DOHH2 (cell line): ENCODE measurements at regions not wholly inside any gene's neighbourhood (a gene's known extent, or its start where the extent isn't known, plus 50 kb on each side); places are given as distances from the start of the nearest gene placed in this dataset.
A peak's percentile ranks its signal among the peaks of the same experiment; 100 is the strongest.

Experiments used
- H3F3A ChIP-seq: fragments of 200-600 bp; sonication (generic), shearing (Covaris generic); 2 replicates; pipeline ENCODE4 v1.6.0; 2016; ENCODE audit warnings: antibody characterized with exemption, mild to moderate bottlenecking; ENCODE audit not compliant: control insufficient read depth, insufficient read depth
- H3K27ac ChIP-seq: fragments of 200-600 bp; sonication (generic); 2 replicates; pipeline ENCODE4 v1.5.1; 2014; ENCODE audit warnings: low read depth, mild to moderate bottlenecking, low read length, moderate library complexity
- H3K27me3 ChIP-seq: fragments of 200-600 bp; sonication (generic); 2 replicates; pipeline ENCODE4 v1.6.1; 2014; ENCODE audit warnings: mild to moderate bottlenecking, low read length, mixed read lengths; ENCODE audit not compliant: control insufficient read depth
- H3K36me3 ChIP-seq: fragments of 200-600 bp; sonication (generic); 2 replicates; pipeline ENCODE4 v1.6.1; 2014; ENCODE audit warnings: mild to moderate bottlenecking, low read length, moderate library complexity, mixed read lengths; ENCODE audit not compliant: control insufficient read depth
- H3K4me1 ChIP-seq: fragments of 200-600 bp; sonication (generic); 2 replicates; pipeline ENCODE4 v1.6.1; 2014; ENCODE audit warnings: mild to moderate bottlenecking, low read length, mixed read lengths; ENCODE audit not compliant: control insufficient read depth
- H3K4me2 ChIP-seq: fragments of 200-600 bp; sonication (generic); 2 replicates; pipeline ENCODE4 v1.6.0; 2014; ENCODE audit warnings: mild to moderate bottlenecking, low read length, moderate library complexity
- H3K4me3 ChIP-seq: fragments of 200-600 bp; sonication (generic); 2 replicates; pipeline ENCODE4 v1.5.1; 2014; ENCODE audit warnings: mild to moderate bottlenecking, low read length, mixed read lengths
- H3K79me2 ChIP-seq: fragments of 200-600 bp; sonication (generic); 2 replicates; pipeline ENCODE4 v1.6.1; 2014; ENCODE audit warnings: mild to moderate bottlenecking, low read length, mixed read lengths; ENCODE audit not compliant: control insufficient read depth
- H3K9me2 ChIP-seq: fragments of 200-600 bp; sonication (generic); replicated peaks from 2 replicates; pipeline ENCODE4 v1.6.1; 2014; ENCODE audit warnings: mild to moderate bottlenecking, low read length, mixed read lengths; ENCODE audit not compliant: control insufficient read depth
- H3K9me3 ChIP-seq: fragments of 200-600 bp; sonication (generic); 2 replicates; pipeline ENCODE4 v1.6.1; 2014; ENCODE audit warnings: antibody characterized with exemption, low read length, mixed read lengths; ENCODE audit not compliant: control insufficient read depth, insufficient read depth
- H4K20me1 ChIP-seq: fragments of 200-600 bp; sonication (generic); 2 replicates; pipeline ENCODE4 v1.6.0; 2014; ENCODE audit warnings: low read depth, mild to moderate bottlenecking, antibody characterized with exemption, low read length, moderate library complexity; ENCODE audit not compliant: control insufficient read depth, insufficient read depth
- EZH2phosphoT487 ChIP-seq: fragments of 200-600 bp; sonication (generic); IDR thresholded peaks from 2 replicates; pipeline ENCODE4 v1.6.1; 2017; ENCODE audit warnings: borderline replicate concordance, mild to moderate bottlenecking, antibody characterized with exemption, low read length, moderate library complexity, mixed read lengths
- TF ChIP-seq, protein P1 (sequence below): fragments of 200-600 bp; sonication (generic); IDR thresholded peaks from one replicate; pipeline ENCODE4 v1.5.1; 2014; ENCODE audit warnings: antibody characterized with exemption, mild to moderate bottlenecking, low read depth, low read length; ENCODE audit not compliant: poor library complexity, severe bottlenecking

DNA sequence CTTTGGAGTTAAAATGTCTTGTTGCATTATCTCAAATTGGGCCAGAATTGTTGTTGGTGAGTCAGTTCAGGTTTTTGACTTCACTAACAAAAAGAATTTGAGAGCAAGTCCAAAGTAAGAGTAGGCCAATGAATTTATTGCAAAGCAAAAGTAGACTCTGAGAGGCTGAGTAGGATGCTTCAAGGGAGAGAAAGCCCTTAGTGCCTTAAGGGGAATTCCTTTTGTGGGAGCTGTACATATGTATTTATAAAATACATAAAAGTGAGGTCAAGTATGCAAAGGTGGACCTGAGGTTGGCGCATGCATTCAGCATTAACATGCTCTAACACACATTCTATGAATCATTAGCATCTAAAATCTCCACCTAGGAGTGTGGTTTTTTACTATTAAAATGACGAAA lies 565.4 kb downstream of the GRXCR1 start:
- H3F3A ChIP-seq, result no peaks in the 10 kb centered on the region
- no peak overlapping the region for H3K27ac ChIP-seq
- H3K79me2 ChIP-seq, result no peaks in the 10 kb centered on the region
- H3K36me3 ChIP-seq, result no peaks in the 10 kb centered on the region
- H3K9me2 ChIP-seq, result no peaks in the 10 kb centered on the region
- no peaks in the 10 kb centered on the region for H4K20me1 ChIP-seq
- no peaks in the 10 kb centered on the region for H3K4me1 ChIP-seq
- H3K4me2 ChIP-seq, result no peak overlapping the region
- H3K27me3 ChIP-seq, result no peaks in the 10 kb centered on the region
- TF ChIP-seq, protein P1, sequence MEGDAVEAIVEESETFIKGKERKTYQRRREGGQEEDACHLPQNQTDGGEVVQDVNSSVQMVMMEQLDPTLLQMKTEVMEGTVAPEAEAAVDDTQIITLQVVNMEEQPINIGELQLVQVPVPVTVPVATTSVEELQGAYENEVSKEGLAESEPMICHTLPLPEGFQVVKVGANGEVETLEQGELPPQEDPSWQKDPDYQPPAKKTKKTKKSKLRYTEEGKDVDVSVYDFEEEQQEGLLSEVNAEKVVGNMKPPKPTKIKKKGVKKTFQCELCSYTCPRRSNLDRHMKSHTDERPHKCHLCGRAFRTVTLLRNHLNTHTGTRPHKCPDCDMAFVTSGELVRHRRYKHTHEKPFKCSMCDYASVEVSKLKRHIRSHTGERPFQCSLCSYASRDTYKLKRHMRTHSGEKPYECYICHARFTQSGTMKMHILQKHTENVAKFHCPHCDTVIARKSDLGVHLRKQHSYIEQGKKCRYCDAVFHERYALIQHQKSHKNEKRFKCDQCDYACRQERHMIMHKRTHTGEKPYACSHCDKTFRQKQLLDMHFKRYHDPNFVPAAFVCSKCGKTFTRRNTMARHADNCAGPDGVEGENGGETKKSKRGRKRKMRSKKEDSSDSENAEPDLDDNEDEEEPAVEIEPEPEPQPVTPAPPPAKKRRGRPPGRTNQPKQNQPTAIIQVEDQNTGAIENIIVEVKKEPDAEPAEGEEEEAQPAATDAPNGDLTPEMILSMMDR, result no peak
- TF ChIP-seq EZH2phosphoT487, result no peak
- no peaks in the 10 kb centered on the region for H3K9me3 ChIP-seq
- no peak overlapping the region for H3K4me3 ChIP-seq

DNA sequence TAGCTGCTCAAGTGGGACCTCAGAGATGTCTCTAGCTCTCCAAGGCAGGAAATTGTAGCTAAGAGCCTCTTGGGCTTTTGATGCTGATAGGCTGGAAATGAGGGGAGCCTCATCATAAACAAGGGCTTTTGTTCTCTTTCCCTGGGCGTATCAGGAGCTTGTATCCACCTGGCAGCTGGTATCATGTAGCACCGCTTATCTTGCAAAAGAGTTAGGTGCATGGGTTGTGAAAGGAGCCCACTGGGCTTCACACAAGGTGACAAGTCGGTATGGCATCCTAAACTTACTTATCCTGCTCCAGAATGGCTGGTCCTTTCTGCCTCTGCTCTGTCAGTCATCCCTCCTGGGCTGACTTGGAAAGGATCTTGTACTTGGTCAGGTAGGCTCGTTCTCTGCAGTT lies 565.8 kb downstream of the GRXCR1 start:
- Histone ChIP-seq H4K20me1 (no peaks in the 10 kb centered on the region), H3K4me2 (no peak overlapping the region), H3K4me3 (no peak overlapping the region), H3K36me3 (no peaks in the 10 kb centered on the region), H3F3A (no peaks in the 10 kb centered on the region), H3K9me2 (no peaks in the 10 kb centered on the region), H3K27me3 (no peaks in the 10 kb centered on the region), H3K79me2 (no peaks in the 10 kb centered on the region), H3K4me1 (no peaks in the 10 kb centered on the region), H3K9me3 (no peaks in the 10 kb centered on the region), H3K27ac (no peak overlapping the region)
- TF ChIP-seq, protein P1, result no peak
- TF ChIP-seq EZH2phosphoT487, result no peak

DNA sequence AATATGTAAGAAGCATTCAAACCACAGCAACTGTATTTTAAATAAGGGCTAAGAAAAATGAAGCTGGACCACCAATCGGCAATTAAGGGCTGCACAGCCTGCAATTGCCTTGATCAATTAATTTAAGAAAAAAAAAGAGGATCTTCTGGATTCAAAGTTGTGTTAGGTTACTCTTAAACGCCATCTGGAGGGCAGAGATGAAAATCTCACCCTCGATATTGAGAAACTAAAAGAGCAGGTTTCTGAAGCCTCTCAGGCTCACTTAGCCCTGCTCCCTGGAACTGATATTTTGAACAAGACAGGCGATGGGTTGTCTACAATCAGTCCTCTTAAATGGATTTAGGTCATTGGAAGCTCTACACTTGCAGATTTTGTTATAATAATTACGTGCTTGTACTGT lies 579.4 kb downstream of the GRXCR1 start:
- Histone ChIP-seq H3K4me3 (no peak overlapping the region), H3F3A (no peaks in the 10 kb centered on the region), H3K36me3 (no peaks in the 10 kb centered on the region), H3K9me2 (no peaks in the 10 kb centered on the region), H3K79me2 (no peaks in the 10 kb centered on the region), H3K4me1 (no peaks in the 10 kb centered on the region), H3K27ac (no peak overlapping the region), H3K4me2 (no peak overlapping the region), H3K27me3 (no peaks in the 10 kb centered on the region), H4K20me1 (no peaks in the 10 kb centered on the region), H3K9me3 (peaks cover 12% of the 10 kb centered on the region; the same call in 1 of the 2 replicates)
- TF ChIP-seq, protein P1, result peak; percentile 24
- TF ChIP-seq EZH2phosphoT487, result no peak

DNA sequence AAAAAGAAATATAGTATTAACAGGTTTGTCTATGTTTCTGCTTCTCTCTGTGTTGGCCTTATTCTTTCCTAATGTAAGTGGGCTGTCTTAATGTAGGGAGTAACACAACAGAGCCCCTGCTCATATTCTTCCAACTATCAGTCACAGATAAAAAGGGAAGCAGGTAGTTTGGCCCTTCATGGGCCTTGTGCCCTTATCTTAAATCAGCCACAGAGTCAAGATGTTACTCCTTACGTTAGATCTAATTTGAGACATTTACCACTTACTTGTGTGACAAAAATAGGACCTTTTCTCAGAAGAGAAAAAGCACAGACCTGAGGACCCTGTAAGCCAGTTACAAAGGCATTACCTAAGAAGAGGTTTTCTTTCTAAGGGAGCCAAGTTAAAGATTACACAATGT lies 589.0 kb downstream of the GRXCR1 start:
- Histone ChIP-seq H3K4me3 (no peak overlapping the region), H3K36me3 (no peaks in the 10 kb centered on the region), H3K79me2 (no peaks in the 10 kb centered on the region), H4K20me1 (no peaks in the 10 kb centered on the region), H3F3A (no peaks in the 10 kb centered on the region), H3K9me2 (no peaks in the 10 kb centered on the region), H3K27ac (no peak overlapping the region), H3K27me3 (no peaks in the 10 kb centered on the region), H3K9me3 (no peaks in the 10 kb centered on the region), H3K4me1 (no peaks in the 10 kb centered on the region), H3K4me2 (no peak overlapping the region)
- TF ChIP-seq, protein P1, result no peak
- TF ChIP-seq EZH2phosphoT487, result no peak
